GM20000 (cell line): ENCODE measurements at regions not wholly inside any gene's neighbourhood (a gene's known extent, or its start where the extent isn't known, plus 50 kb on each side); places are given as distances from the start of the nearest gene placed in this dataset.

ENCODE experiments used
- DNase-seq: peaks from one replicate; pipeline ENCODE4 v3.0.0; 2012; ENCODE audit warnings: low spot score
- TF ChIP-seq, protein P1 (sequence below): IDR thresholded peaks from 2 replicates; pipeline ENCODE4 v1.5.1; 2012; ENCODE audit warnings: mild to moderate bottlenecking, control low read depth; ENCODE audit errors: extremely low read depth, missing control alignments

- TF ChIP-seq, protein P1, sequence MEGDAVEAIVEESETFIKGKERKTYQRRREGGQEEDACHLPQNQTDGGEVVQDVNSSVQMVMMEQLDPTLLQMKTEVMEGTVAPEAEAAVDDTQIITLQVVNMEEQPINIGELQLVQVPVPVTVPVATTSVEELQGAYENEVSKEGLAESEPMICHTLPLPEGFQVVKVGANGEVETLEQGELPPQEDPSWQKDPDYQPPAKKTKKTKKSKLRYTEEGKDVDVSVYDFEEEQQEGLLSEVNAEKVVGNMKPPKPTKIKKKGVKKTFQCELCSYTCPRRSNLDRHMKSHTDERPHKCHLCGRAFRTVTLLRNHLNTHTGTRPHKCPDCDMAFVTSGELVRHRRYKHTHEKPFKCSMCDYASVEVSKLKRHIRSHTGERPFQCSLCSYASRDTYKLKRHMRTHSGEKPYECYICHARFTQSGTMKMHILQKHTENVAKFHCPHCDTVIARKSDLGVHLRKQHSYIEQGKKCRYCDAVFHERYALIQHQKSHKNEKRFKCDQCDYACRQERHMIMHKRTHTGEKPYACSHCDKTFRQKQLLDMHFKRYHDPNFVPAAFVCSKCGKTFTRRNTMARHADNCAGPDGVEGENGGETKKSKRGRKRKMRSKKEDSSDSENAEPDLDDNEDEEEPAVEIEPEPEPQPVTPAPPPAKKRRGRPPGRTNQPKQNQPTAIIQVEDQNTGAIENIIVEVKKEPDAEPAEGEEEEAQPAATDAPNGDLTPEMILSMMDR: no peak
These were observed 414.4 kb downstream of the MTX2 start for GRCh38 chr2:176683618-176684111.

GRCh38 chr2:176685908-176686307 lies 416.7 kb downstream of the MTX2 start:
- no peak for DNase-seq
- TF ChIP-seq, protein P1: no peak

More at GRCh38 chr2:176683618-176684111, 414.4 kb downstream of the MTX2 start:
- no peak for DNase-seq

DNA sequence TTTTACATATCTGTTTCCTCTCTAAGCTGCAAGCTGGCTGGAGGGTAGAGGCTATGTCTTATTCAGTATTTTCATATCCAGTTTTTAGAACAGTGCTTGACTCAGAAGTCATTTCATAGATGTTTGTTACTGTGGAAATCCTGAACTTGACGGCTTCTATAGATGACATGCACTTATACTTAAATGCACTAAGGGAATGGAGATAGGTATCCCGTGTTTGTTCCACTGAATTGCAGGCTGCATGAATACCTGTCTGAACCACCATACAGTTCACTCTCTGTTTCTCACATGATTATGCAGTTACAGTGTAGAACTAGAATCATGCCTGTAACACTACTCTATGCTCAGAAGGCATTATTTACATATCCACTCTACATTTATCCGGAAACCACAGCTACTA lies 417.1 kb downstream of the MTX2 start:
- TF ChIP-seq, protein P1: no peak
- DNase-seq: no peak

DNA sequence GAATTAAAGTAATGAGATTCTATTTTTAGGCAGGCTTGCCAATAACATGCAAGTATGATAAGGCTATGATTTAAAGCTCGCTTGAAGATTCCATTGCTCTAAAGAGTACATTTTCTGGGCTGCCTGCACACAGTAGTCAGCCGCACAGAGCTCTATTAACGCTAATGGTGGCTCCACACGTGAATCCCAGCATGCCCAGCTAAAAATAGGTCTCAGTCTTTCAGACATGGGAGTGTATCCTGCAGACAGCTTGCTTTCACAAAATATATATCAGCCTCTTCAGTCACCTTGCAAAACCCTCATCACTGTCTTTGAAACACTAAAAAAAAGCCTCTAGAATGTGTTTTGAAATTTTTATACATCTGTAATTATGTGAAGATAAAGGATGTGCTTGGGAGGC lies 418.1 kb downstream of the MTX2 start:
- no peak for DNase-seq
- TF ChIP-seq, protein P1: no peak

DNA sequence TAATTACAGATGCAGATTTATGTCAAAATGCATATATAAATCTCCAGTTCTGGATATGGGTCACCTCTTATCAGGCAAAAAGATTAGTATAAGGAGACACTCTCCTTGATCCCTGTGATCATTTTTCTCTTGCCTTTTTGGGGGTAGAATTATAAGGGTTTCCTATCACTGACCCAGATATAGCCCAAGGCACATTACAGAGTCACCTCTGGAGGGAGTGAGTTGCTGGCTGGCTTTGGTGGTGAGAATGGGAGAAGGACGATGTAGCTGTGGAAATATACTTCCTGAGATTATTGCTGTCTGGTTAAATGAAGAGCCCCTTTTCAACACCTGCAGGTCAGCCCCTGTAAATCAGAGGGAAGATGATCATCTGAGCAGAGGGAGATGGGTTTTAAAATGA lies 418.7 kb downstream of the MTX2 start:
- DNase-seq: no peak
- TF ChIP-seq, protein P1: no peak

DNA sequence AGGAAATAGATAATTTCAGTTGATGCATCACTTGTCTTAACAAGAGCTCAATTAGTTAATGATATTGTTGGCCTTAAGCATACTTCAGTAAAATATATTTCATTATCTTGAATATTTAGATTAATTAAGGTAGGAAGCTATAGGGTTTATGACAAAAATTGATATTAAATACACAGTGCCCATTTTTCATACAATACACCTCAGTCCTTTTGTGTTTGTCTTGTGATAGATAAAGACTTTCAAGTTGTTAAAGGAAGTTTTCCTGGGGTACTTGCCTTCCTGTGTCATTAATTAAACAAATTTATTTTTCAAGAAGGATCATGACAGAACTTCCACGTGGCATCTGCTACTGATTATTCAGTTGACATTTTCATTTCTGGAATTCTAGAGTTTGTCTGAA lies 420.5 kb downstream of the MTX2 start:
- TF ChIP-seq, protein P1: no peak
- no peak for DNase-seq

DNA sequence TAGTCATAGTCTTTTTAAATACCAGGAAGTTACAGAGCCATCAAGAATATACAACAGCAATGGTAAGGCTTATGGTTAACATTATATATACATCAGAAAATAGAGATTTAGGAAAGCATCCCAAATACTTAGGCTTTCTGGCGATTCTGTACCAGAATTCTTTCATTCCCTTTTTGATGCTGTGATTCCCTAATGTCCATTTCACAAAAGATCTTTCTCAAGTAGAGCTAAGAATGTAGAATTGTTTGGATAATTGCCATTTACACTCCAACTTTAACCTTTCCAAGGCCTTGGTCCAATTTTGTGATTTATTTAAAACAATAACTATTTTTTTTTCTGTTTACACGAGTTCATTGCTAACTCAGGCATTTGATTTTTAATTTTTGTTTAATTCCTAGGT lies 422.2 kb downstream of the MTX2 start:
- DNase-seq: no peak
- TF ChIP-seq, protein P1: no peak

DNA sequence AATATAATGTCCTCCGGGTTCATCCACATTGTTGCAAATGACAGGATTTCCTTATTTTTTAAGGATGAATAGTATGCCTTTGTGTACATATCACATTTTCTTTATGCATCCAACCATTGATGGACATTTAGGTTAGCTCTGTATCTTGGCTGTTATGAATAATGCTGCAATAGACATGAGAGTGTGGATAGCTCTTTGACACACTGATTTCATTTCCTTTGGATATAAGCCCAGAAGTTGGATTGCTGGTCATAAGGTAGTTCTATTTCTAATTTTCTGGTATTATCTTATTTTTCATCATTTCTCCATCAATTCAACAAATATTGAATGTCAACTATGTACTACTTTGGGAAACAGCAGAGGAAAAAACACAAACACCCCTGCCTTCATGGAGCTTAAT lies 423.3 kb downstream of the MTX2 start:
- DNase-seq: no peak
- TF ChIP-seq, protein P1: no peak
